Fibroblast of skin of left quadriceps (primary cell): ENCODE measurements at regions not wholly inside any gene's neighbourhood (a gene's known extent, or its start where the extent isn't known, plus 50 kb on each side); places are given as distances from the start of the nearest gene placed in this dataset.

Source experiments
- DNase-seq, 2 experiments: peaks; one replicate each; pipeline ENCODE4 v3.0.0-alpha.2; 2013; ENCODE audit warnings: low read depth in 2 of 2

DNA sequence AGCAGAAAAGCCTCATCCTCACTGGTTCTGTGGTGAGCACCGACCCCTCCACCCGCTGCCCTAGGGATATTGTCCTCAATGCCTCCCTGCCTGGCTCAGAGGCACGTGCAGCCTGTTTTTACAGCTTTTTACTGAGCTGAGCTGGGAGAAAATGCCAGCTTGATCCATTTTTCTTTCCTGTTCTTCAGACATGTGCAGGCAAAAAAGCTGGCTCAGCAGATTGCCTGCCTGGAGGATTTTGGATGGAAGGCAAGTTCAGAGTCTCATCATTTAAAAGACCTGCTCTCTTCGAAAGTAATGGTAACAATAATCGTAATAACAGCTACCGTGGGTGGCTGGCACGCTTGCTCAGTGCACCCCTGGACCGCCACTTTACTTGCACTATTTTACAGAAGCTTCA, 135.0 kb upstream of the SMIM23 start:
- no peak for DNase-seq

DNA sequence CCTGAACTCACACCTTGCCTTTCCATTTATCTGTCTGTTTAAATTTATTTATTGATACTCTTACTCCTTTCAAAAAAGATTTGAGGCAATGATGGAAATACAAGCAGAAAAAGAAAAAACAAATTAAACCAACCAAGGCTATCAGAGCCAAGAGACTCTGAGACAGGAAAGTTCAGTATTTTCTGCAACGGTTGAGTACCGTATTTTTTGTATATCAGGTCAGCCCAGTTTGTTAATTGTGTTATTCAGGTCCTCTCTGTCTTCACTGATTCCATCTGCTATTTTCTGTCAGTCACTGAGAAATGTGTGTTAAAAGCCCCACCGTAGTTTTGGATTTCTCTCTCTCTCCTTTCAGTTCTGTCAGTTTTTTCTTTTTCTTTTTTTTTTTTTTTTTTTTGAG, 134.5 kb upstream of the SMIM23 start:
- no peak for DNase-seq

DNA sequence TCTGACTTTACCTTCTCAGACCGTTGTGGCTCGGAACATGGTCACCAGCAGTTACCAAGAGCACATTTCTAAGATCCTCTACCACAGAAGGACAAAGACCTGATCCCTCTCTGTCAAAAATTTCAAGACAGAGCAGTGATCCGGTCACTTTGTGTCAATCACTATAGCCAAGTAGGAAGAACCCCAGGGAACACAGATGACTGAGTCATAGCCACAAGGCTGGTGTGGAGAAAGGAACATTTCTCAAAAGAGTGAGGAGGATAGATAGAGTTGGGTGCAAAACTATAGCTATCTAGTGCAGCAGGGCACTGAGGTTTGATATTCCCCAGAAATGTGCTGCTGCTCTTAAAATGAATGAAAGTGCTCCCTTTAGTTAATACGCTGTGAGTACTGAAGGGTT, 130.7 kb upstream of the SMIM23 start:
- no peak for DNase-seq

DNA sequence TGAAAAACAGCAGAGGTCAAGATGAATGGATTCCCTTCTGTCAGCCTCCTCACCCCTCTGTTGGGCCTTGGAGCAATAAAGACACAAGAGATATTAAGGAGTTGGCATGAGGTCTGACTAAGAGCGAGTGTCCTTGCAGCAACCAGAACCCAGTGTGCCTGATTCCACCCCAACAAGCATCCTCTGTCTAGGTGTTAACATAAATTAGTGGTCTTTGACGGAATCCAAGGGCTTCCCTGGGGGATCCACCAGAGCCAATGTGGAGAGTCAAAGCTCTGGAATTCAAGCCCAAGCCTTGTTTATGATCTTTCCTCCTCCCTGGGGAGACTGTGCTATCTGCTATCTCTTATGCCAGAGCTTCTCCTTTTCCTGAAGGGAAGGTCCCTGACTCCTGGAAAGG, 128.1 kb upstream of the SMIM23 start:
- peak in 1 of 2 experiments; percentile 23 for DNase-seq

DNA sequence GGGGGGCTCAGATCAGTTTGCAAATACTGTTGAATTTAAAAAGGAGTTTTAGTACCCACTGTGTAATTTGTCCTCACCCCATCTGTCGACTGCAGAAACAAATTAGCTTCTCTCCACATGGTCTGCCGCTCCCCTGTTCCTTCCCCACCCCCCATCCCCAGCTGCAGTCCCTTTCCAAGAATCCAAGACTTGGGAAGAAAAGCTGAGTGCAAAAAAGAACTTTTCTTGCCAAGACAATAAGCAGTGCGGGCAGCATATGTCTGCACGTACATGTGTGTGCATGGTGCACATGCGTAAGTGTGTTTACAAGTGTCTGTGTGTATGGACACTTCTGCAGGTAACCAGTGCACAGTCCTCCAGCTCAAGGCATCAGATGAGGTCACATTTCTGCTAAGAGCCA, 125.7 kb upstream of the SMIM23 start:
- DNase-seq: no peak

DNA sequence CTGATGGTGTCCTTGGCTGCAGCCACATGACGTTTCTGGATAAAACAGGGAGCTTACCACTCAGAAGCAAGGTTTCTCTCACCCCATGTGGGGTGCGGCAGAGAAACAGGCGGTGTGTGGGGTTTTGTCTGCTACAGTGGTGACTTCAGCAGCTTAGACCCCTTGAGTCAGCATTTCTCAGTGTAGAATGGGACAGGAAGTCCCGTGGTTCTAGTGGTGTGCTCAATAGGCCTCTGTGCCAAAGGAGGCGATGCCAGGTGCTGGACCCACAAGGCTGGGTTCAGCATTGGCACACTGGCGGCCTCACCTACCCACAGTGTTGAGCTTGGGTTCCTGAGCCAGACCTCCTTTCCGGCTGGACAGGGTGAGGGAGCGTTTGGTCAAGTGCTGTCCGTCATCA, 125.2 kb upstream of the SMIM23 start:
- no peak for DNase-seq

DNA sequence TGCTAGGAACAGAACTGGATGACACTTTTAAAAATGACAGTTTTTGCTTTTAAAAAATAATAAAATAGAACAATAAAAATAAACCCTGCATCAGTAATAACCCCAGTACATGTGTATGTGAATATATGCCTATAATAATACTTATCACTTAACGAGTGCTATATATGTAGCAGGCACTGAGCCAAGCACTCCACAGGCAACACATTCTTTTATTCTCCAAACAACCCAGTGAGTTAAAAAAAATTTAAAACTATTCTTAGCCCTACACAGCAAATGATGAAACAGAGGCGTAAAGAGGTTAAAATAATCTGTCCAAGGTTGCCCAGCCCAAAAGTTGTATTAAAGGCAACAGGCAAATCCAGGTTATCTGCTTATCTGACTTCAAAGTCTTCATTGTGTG, 124.5 kb upstream of the SMIM23 start:
- DNase-seq: peak in 1 of 2 experiments; percentile 30

DNA sequence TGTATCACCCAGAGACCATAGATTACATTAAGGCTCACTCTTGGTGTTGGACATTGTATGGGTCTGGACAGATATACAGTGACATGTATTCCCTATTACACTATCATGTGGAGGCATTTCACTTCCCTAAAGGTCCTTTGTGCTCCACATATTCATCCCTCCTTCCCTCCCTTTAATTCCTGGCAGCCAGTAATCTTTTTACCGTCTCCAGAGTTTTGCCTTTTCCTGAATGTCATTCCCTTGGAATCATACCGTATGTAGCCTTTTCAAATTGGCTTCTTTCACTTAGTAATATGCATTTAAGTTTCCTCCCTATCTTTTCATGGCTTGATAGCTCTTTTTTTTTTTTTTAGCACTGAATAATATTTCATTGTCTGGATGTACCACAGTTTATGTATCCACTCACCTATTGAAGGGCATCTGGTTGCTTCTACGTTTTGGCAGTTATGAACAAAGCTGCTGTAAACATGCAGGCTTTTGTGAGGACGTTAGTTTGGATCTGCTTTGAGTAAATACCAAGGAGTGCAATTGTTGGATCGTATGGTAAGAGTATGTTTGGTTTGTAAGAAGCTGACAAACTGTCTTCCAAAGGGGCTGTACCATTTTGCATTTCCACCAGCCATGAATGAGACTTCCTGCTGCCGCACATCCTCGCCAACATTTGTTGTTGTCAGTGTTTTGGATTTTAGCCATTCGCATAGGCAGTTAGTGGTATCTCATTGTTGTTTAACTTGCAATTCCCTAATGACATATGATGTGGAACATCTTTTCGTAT, 122.1 kb upstream of the SMIM23 start:
- no peak for DNase-seq

DNA sequence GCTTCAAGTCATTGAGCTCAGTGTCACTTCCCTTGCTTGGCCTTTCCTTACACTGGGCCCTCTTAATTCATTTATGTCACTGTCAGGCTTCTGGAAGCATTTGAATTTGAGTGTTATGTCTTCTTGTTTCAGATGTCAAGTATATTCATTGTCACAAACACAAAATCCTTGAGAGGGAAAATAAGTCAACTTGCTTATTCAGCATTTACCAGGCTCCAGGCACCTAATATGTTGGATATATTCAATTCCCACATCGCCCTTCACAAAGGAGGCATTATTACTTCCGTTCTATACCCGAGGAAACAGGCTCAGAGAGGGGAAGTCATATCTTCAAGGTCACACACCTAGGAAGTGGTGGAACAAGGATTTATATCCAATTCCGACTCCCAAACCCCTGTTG, 121.1 kb upstream of the SMIM23 start:
- DNase-seq: no peak

DNA sequence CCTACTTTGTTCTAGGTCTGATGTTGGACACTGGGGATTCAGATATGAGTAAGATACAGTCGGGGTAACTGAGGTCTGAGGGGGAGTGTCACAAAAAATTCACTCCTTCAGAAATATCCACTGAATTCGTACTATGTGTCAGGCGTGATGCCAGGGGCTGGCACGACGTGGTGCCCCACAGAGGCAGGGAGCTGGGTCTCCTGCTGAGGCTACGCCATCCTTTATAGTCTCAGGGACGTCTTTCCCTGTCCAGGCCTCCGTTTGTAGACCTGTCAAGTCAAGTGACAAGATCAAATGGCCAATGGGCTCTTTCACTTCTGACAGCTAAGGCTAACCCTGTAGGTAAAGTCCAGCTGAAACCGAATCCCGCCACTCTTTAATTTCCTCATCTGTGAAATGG, 118.8 kb upstream of the SMIM23 start:
- DNase-seq: no peak

DNA sequence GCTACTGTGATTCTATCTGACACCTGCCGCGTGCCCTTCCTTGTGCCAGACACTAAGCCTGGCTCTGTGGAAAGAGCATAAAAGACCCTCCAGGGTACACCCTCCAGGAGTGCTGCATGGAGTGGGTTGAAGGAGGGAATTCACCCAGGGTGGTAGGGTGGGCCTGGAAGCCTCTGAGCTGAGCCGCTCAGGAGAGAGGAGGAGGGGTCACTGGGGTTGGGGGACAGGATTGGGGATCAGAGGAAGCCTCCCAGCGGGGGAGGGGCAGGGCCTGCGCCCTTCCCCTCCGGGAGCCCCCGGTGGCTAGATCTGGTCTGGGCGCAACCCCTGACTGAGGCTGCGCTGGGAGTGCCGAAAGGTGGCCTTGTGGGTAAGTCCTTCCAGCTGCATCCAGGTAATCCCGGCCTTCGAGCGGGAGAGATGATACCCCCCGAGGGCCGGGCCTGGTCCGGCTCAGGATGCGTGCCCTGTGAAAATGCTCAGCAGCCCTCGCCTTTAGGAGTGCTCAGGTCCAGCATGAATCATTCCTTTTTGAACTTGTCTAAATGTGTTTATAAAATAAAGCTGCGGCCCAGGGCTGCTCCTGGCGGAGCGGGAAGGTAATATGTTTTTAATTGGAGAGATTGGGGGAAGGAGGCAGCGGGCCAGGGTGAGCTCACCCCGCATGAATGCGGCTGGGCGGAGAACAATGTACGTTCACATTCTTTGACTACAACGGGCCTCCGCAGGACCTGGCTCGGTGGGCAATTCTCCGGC, 118.1 kb upstream of the SMIM23 start:
- DNase-seq: peak; percentile 80 to 82

DNA sequence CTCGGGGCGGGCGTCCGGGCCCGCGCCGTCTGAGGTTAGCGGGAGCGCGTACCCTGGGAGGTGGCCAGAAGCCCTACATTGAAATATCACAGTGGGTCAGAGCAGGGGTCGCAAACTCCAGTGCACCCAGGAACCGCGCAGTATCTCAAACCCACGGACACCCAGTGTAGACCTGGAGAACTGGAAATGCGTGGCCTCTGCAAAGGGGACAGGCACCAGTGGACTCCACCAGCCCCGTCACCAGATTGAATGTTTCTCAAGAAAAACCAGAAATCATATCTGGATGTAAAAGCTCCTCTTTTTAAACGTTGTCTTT, 117.6 kb upstream of the SMIM23 start:
- no peak for DNase-seq

DNA sequence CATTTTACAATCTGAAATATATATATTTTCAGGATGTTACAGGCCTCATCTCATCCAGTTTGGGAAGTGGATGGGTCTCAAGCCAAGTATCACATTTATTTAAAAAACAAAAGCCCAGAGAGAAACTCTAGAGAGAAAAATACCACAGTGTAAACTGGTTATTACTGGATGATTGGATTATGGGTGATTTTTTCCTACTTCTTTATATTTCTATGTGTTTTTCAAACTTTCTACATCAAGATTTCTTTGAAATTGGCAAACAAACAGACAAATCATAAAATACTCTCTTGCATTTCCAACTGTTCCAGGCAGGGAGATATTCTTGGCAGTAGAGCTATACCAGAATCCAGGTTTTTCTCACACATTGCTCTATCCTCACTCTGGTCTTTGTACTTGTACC, 116.0 kb upstream of the SMIM23 start:
- DNase-seq: no peak

DNA sequence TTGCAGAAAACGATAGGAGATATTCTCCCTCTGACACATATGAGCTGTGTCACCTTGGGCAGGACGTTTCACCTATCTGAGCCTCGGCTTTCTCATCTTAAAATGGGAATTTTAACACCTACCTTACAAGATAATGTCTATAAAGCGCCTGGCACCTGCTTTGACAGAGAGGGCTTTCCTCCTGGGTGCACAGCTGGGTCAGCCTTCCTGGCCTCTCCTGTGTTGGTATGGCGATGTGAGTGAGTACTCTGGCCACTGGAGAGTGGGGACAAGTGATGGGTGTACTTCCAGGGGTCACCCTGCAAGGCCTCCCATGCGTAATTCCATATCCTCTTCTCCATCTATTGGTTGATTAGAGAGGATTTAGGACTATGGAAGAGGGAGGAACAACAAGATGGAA, 113.1 kb upstream of the SMIM23 start:
- no peak for DNase-seq

DNA sequence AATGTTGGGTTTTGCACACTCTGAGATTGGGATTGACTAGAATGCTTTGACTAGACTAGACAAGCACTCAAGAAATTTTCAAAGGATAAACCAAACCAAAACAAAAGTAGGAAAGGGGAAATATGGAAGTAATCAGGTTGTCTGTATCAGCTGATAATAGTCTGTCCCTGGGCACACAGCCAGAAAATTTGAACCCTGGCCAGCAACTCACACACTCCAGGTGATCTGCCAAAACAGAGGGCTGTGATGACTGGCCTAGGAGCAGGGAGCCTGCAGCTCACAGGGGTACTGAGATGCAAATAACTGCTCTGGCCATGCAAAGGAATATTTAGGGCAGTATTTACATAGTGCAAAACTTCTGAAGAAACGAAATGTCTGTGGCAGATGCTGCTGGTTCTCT, 112.3 kb upstream of the SMIM23 start:
- no peak for DNase-seq

DNA sequence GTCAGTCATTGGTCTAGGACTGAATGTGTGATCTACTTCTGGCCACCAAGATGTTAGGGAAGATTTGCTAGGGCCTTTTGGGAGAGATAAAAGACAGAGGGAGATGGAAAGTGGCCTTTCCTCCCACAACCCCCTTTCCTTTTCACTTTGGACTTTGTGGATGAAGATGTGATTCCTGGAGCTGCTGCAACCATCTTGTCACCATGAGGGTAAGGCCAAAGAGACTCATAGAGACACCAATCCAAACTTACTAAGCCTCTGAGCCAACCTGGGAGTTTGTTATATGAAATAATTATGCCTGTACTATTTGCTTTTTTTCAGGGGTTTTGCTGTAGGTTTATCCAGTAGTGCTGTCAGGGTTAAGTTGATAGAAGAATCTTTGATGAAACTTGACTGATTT, 111.8 kb upstream of the SMIM23 start:
- DNase-seq: no peak

DNA sequence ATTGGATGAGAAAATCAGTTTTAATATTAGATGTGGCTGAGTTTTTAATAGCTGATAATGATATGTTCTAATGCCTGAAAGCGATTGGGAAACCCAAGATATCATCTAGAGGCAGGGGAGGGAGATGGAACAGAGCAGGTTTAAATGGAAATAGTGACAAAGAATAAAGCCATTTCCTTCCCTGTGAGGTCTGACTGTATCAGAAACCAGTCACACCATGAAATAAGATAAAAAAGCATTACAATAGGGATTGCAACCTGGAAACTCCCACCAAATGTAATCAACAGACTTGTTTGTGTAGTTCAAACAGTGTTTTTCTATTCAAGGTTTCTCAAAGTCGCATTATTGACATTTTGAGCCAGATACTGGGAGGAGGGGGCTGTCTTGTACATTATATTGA, 110.1 kb upstream of the SMIM23 start:
- no peak for DNase-seq

DNA sequence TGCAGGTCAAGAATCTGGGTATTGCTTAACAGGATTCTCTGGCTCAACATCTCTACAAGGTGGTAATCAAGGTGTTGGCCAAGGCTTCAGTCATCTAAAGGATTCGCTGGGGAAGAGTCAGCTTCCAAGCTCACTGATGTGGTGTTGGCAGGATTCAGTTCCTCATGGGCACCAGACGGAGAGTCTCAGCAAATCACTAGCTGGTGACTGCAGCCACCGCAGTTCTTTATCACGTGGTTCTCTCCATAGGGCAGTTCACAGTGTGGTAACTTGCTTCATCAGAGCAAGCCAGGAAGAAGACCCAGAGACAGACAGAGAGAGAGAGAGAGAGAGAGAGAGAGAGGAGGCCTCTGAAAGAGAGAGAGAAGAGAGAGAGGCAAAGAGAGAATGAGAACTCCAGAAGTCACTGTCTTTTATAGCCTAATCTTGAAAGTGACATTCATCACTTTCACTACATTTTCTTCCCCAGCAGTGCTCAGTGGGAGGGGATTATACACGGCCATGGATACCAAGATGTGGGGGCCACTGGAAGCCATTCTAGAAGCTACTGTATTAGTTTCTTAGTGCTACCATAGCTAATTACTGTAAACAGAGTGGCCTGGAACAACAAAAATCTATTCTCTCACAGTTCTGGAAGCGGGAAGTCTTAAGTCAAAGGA, 109.2 kb upstream of the SMIM23 start:
- DNase-seq: no peak

DNA sequence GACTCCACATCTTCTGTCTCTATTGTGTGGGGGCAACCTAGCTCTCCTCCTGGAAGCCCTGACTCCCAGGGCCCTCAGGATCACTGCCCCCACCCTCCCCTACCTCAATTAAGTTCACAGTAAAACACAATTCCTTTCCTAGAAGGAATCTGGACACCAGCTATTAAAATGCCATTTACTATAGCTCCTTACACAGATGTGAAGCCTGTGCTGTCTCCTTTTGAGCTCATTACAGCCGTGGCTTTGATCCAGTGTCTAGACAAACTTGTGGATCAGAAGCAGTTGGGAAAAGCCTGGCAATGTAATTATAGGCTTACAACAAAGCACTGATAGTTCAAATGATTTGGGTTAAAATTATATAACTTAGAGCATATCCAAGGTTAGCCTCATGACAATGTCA, 107.0 kb upstream of the SMIM23 start:
- no peak for DNase-seq

DNA sequence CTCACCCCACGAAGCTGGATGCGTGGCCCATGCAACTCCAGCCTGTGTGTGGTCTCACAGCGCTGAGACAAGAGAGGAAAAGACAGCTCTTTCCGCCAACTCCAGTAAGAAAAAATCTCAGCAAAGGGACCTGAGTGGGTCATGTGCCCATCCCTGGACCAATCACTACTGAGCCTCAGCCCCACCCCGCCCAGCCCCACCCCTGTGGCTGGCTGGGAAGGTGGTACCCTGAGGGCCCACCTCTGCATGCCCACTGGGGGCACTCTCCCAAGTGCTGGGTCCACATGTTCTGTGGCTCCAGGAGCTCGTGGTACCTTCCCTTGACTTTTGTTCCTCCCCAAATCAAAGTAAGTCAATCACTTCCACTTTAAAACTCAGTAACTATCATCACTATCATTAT, 105.1 kb upstream of the SMIM23 start:
- no peak for DNase-seq

DNA sequence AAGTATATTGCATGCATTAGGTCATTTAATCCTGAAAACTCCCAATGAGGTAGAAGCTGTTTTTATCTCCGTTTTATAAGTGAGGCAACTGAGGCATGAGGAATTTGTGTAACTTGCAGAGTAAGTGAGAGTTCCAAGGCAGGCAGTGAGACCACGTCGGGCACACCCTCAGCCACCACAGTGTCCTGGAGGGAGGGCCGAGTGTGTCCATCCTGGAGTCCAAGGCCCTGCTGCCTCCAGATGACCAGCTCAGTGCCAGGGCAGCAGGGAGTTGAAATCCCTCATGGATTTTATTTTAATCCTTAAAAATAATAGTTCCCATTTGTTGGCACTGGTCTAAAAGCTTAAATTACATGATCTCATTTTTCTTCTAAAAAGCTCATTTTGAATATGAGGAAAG, 104.6 kb upstream of the SMIM23 start:
- DNase-seq: no peak

DNA sequence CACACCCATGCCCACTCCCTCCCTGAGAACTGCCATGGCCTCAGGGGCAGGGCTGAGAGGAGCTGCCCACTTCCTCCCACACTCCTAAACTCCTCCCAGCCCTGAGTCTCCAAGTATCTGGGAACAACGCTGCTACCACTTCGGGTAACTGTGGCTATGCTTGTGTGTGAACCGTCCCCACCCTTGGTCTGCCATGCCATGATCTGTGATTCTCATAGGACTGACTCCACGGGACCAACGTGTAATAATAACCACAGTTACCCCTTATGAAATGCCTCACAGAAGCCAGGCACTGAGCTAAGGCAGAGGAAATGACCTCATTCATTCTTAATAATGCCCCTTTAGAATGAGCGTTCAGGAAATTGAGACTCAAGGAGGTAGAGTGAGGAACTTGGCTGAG, 103.9 kb upstream of the SMIM23 start:
- no peak for DNase-seq

DNA sequence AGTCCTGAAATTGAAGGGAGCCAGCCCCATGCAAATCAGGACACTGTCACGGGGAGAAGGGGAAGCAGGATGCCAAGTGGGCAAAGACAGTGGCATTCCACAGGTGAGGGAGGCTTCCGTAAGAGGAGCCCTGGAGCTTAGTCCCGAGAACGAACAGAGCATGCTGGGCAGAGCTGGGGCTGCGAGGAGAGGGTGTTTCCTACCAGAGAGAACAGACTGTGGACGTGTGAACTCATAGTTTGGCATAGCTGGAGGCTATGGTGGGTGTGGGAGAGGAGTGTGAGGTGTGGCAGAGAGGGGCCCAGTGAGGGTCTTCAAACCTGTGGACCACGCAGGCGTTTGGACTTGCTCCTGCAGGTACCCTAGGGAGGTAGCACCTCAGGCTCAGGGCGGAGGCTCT, 102.8 kb upstream of the SMIM23 start:
- DNase-seq: no peak
